Fibroblast of pulmonary artery (primary cell): ENCODE measurements at regions not wholly inside any gene's neighbourhood (a gene's known extent, or its start where the extent isn't known, plus 50 kb on each side); places are given as distances from the start of the nearest gene placed in this dataset.

Experiments used
- DNase-seq: peaks from one replicate; pipeline ENCODE4 v3.0.0-alpha.2; 2010; ENCODE audit warnings: low read depth
- H3K4me3 ChIP-seq: replicated peaks from 2 replicates; pipeline ENCODE4 v1.5.1; 2011; ENCODE audit warnings: low read depth, mild to moderate bottlenecking, control low read depth, low read length, moderate library complexity
- TF ChIP-seq, protein P1 (sequence below): IDR thresholded peaks from 2 replicates; pipeline ENCODE4 v1.5.1; 2011; ENCODE audit warnings: mild to moderate bottlenecking, control low read depth, low read length, inconsistent platforms; ENCODE audit errors: missing control alignments

DNA sequence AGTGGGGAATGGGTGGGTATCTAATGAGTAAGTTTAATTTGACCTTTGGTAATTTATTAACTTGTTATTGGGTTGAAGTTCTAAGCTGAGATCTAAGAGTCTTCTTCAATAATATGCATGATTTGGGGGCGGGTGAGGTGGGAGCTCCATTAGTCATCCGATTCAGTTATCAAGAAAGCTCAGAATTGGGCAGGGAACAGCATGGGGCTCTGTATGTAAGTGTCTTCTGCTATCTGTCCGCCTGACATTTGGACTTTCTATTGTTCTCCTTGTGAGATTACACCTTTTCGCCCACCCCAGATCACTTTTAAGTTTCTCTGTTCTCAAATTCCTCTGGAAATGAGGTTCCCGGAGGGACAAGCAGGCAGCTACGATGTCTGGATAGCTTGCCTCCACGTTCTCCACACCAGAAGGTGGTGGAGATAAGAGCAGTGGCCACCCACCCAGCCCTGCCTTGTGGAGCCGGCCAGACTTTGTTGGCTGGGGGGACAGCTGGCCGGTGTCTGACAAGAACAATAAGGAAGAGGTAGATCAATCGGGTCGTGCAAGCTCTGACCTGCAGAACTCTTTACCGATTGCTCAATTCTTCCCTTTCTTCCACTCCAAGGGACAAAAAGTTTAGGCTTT is 75.5 kb upstream of the GATA6 start:
- DNase-seq = no peak
- TF ChIP-seq, protein P1, sequence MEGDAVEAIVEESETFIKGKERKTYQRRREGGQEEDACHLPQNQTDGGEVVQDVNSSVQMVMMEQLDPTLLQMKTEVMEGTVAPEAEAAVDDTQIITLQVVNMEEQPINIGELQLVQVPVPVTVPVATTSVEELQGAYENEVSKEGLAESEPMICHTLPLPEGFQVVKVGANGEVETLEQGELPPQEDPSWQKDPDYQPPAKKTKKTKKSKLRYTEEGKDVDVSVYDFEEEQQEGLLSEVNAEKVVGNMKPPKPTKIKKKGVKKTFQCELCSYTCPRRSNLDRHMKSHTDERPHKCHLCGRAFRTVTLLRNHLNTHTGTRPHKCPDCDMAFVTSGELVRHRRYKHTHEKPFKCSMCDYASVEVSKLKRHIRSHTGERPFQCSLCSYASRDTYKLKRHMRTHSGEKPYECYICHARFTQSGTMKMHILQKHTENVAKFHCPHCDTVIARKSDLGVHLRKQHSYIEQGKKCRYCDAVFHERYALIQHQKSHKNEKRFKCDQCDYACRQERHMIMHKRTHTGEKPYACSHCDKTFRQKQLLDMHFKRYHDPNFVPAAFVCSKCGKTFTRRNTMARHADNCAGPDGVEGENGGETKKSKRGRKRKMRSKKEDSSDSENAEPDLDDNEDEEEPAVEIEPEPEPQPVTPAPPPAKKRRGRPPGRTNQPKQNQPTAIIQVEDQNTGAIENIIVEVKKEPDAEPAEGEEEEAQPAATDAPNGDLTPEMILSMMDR = no peak
- H3K4me3 ChIP-seq = no peak overlapping the region

DNA sequence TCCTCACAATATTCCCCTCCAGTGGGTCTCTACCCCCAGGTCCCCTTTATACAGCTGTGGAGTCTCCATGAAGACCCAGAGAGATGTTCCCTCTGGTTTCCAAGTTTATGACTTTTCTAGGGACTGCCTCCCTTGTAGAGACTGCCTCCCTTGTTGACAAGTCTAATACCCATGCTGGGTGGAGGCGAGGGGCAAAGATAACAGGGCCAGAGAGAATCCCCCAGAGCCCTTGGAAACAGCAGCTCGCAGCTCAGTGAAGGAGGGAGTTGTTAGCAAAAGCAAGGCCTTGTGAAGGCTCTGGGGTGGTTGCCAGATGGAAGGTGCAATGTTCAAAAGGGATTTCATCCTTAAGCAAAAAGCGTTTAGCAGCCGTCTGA is 75.0 kb upstream of the GATA6 start:
- no peak for DNase-seq
- TF ChIP-seq, protein P1 = no peak
- H3K4me3 ChIP-seq = no peak overlapping the region

DNA sequence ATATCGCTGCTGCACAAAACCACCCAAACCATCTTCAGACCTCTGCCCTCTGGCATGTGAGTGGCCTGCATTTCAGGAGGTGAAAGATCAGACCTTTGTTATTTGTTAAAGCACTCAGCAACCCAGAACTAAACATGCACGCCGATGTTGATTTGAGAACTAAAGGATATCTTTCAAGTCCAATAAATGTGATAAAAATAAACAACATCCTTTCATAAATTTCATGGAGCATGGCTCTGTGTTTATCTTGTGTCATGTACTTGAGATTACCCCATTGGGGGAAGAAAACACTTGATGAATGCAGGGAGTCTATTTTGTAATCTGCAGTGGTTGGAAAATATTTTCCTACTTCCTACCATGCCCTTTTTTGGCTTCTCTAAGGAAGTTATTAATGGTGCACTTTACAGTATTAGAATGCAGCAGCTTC is 70.8 kb upstream of the GATA6 start:
- peak; percentile 33 for DNase-seq
- TF ChIP-seq, protein P1 = no peak
- no peak overlapping the region for H3K4me3 ChIP-seq

DNA sequence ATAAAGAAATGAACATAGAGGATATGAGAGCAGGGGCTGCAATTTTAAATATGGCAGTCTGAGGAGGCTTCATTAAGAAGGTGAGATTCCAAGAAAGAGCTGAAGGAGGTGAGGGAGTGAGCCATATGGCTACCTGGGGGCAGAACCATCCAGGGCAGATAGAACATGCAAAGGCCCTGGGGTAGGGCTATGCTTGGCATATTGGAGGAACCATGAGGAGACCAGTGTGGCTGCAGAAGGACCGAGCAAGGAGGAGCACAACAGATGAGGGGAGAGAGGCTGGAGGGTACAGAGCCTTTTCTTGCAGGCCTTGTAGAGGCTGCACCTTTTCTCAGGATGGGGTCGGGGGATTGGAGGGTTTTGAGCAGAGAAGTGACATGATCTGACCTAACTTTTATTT is 69.5 kb upstream of the GATA6 start:
- TF ChIP-seq, protein P1 = no peak
- H3K4me3 ChIP-seq = no peak overlapping the region
- no peak for DNase-seq

DNA sequence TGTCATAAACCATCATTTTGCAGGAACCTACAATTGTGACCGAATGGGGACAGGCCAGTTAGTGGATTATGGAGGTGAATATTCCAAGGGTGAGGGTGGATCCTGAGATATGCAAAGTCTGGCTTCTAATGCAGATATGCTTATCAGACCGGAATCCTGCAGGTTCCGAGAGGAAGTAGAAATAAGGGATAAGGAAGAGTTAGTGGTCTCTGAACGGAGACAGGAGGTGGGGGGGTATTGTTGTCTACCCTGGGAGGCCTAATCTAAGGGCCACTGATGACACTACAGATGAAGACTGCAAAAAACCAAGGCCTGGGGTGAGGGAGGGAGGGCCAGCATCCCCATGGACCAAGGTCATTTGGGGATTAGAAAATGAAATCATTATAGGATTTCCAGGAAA is 67.7 kb upstream of the GATA6 start:
- no peak overlapping the region for H3K4me3 ChIP-seq
- TF ChIP-seq, protein P1 = no peak
- DNase-seq = no peak

DNA sequence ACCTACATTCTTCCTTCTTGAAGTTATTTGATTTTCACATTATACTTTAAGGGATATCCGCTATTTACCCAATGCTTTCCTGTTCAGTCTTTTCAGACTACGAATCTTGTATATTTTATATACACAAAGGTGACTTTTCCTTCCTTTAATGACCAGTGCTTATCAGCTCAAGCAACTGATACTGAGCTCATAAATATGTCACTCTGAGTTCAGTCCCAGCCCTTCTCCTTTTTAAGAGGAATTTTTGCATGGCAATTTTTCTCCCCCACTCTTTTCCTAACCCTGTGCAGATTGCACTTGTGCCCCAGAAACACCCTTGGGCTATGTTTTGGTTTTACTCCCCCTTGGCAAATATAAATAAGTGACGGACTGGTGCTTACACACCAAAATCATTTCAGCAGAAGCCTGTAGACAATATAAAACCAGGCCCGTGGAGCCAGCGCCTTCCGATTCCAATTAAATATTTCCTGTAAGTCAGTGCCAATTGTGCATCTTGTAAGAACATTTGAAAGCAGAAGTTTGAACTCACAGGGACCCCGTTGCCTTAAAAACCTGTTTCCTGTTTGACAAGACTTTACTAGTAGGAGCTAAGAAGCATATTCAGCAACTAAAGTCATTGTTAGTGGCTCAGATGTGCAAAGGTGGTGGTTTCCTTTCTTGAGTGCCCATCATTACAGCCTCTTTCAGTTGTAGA is 66.3 kb upstream of the GATA6 start:
- no peak overlapping the region for H3K4me3 ChIP-seq
- TF ChIP-seq, protein P1 = no peak
- DNase-seq = no peak

DNA sequence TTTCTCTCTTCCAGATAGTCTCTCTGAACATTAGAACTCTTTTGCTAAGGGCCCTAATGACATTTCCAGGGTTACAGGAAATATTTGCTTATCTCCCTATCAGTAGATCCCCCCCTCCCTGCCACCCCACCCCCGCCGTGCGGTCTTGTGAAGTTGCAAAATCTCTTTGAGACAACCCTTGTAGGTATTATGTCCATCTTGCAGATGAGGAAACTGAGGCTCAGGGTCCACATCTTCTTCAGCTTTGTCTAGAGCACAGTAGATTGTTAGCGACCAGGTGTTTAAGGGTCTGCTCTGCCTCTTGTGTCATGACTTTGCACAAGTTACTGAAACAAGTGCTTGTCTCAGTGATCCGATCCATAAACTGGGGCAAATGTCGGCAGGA is 65.8 kb upstream of the GATA6 start:
- TF ChIP-seq, protein P1 = no peak
- no peak overlapping the region for H3K4me3 ChIP-seq
- no peak for DNase-seq
